HUES64 (cell line): ENCODE measurements at regions not wholly inside any gene's neighbourhood (a gene's known extent, or its start where the extent isn't known, plus 50 kb on each side); places are given as distances from the start of the nearest gene placed in this dataset.
"Not testable (repeated sequence)": the region's sequence is repeated elsewhere in the genome, so short reads cannot be mapped to it uniquely, and the experiment has no call there.

ENCODE experiments used
- H3K27ac ChIP-seq: 2 replicates; pipeline ENCODE4 v1.7.0; 2013; ENCODE audit warnings: low read depth, low read length, inconsistent platforms
- H3K27me3 ChIP-seq: 2 replicates; pipeline ENCODE4 v1.6.1; 2013; ENCODE audit warnings: mild to moderate bottlenecking, low read length; ENCODE audit not compliant: insufficient read depth
- H3K36me3 ChIP-seq: 2 replicates; pipeline ENCODE4 v1.6.1; 2013; ENCODE audit warnings: mild to moderate bottlenecking, low read length; ENCODE audit not compliant: insufficient read depth
- H3K4me1 ChIP-seq: 2 replicates; pipeline ENCODE4 v1.6.1; 2013; ENCODE audit warnings: mild to moderate bottlenecking, low read length, moderate library complexity; ENCODE audit not compliant: insufficient read depth
- H3K4me3 ChIP-seq: 2 replicates; pipeline ENCODE4 v1.5.1; 2013; ENCODE audit warnings: mild to moderate bottlenecking, low read length, moderate library complexity
- H3K9ac ChIP-seq: 2 replicates; pipeline ENCODE4 v1.6.1; 2013; ENCODE audit warnings: mild to moderate bottlenecking, low read depth, low read length
- H3K9me3 ChIP-seq: 2 replicates; pipeline ENCODE4 v1.6.1; 2013; ENCODE audit warnings: low read depth, low read length; ENCODE audit not compliant: insufficient read depth
- WGBS: fragments of 150-250, 120-280 bp; methylation state at CpG from one replicate; pipeline ENCODE4 v1.1.7; 2013; ENCODE audit warnings: missing lambda C conversion rate; 5-methylcytosine and 5-hydroxymethylcytosine counted together

- WGBS: 99% methylated on average over 18 of the region's 37 CpGs
- H3K27me3 ChIP-seq, H3K9ac ChIP-seq, H3K27ac ChIP-seq, H3K36me3 ChIP-seq, H3K9me3 ChIP-seq, H3K4me3 ChIP-seq: not testable (repeated sequence)
- H3K4me1 ChIP-seq: peaks cover 13% of the 10 kb centered on the region; the same call in 1 of the 2 replicates
Measured at GRCh38 chr2:63722284-63722683, 119.4 kb upstream of the UGP2 start.

- Histone ChIP-seq H3K4me1 (peaks cover 13% of the 10 kb centered on the region; the same call in 1 of the 2 replicates), H3K9me3 (peaks cover 3% of the 10 kb centered on the region; the same call in 1 of the 2 replicates), H3K27me3 (no peaks in the 10 kb centered on the region), H3K27ac (no peak overlapping the region), H3K36me3 (no peaks in the 10 kb centered on the region), H3K4me3 (no peak overlapping the region), H3K9ac (no peak overlapping the region)
- WGBS: 83% methylated on average over 1 of the region's 1 CpG
Measured at GRCh38 chr2:63723709-63724108, 118.0 kb upstream of the UGP2 start.

GRCh38 chr2:63725212-63725611 lies 116.5 kb upstream of the UGP2 start:
- not testable (repeated sequence) for H3K27me3 ChIP-seq, H3K36me3 ChIP-seq, H3K9me3 ChIP-seq, H3K4me3 ChIP-seq, H3K9ac ChIP-seq, H3K27ac ChIP-seq
- 95% methylated on average over 1 of the region's 1 CpG for WGBS
- peaks cover 16% of the 10 kb centered on the region; the same call in 1 of the 2 replicates for H3K4me1 ChIP-seq

GRCh38 chr2:63729362-63729761 lies 112.3 kb upstream of the UGP2 start:
- Histone ChIP-seq H3K9ac (no peak overlapping the region), H3K27me3 (no peaks in the 10 kb centered on the region), H3K4me1 (peaks cover 16% of the 10 kb centered on the region; the same call in 1 of the 2 replicates), H3K9me3 (no peaks in the 10 kb centered on the region), H3K4me3 (no peak overlapping the region), H3K27ac (no peak overlapping the region), H3K36me3 (no peaks in the 10 kb centered on the region)
- WGBS: 90% methylated on average over 1 of the region's 1 CpG

- H3K27me3 ChIP-seq: no peaks in the 10 kb centered on the region
- no peaks in the 10 kb centered on the region for H3K36me3 ChIP-seq
- 92% methylated on average over 2 of the region's 2 CpGs for WGBS
- H3K27ac ChIP-seq: no peak overlapping the region
- no peak overlapping the region for H3K4me3 ChIP-seq
- peaks cover 16% of the 10 kb centered on the region; the same call in 1 of the 2 replicates for H3K4me1 ChIP-seq
- H3K9ac ChIP-seq: no peak overlapping the region
- no peaks in the 10 kb centered on the region for H3K9me3 ChIP-seq
Measured at GRCh38 chr2:63729831-63730230, 111.9 kb upstream of the UGP2 start.

- Histone ChIP-seq H3K4me1 (peaks cover 6% of the 10 kb centered on the region; the same call in 1 of the 2 replicates), H3K27ac (no peak overlapping the region), H3K4me3 (no peak overlapping the region), H3K36me3 (no peaks in the 10 kb centered on the region), H3K27me3 (no peaks in the 10 kb centered on the region), H3K9ac (no peak overlapping the region), H3K9me3 (no peaks in the 10 kb centered on the region)
- 89% methylated on average over 1 of the region's 1 CpG for WGBS
Measured at GRCh38 chr2:63734510-63734909, 107.2 kb upstream of the UGP2 start.

- no peaks in the 10 kb centered on the region for H3K4me1 ChIP-seq
- H3K9ac ChIP-seq: no peak overlapping the region
- H3K4me3 ChIP-seq: no peak overlapping the region
- 91% methylated on average over 4 of the region's 4 CpGs for WGBS
- H3K9me3 ChIP-seq: no peaks in the 10 kb centered on the region
- H3K27ac ChIP-seq: no peak overlapping the region
- H3K27me3 ChIP-seq: no peaks in the 10 kb centered on the region
- H3K36me3 ChIP-seq: no peaks in the 10 kb centered on the region
Measured at GRCh38 chr2:63735263-63735662, 106.4 kb upstream of the UGP2 start.

GRCh38 chr2:63735931-63736330 lies 105.8 kb upstream of the UGP2 start:
- Histone ChIP-seq H3K27me3 (no peaks in the 10 kb centered on the region), H3K4me3 (no peak overlapping the region), H3K9ac (no peak overlapping the region), H3K36me3 (no peaks in the 10 kb centered on the region), H3K27ac (no peak overlapping the region), H3K9me3 (no peaks in the 10 kb centered on the region), H3K4me1 (no peaks in the 10 kb centered on the region)
- 100% methylated on average over 1 of the region's 1 CpG for WGBS

GRCh38 chr2:63736354-63736753 lies 105.3 kb upstream of the UGP2 start:
- Histone ChIP-seq H3K4me3 (no peak overlapping the region), H3K4me1 (no peaks in the 10 kb centered on the region), H3K9ac (no peak overlapping the region), H3K9me3 (no peaks in the 10 kb centered on the region), H3K27me3 (no peaks in the 10 kb centered on the region), H3K36me3 (no peaks in the 10 kb centered on the region), H3K27ac (no peak overlapping the region)

- Histone ChIP-seq H3K36me3 (no peaks in the 10 kb centered on the region), H3K27ac (no peak overlapping the region), H3K4me3 (no peak overlapping the region), H3K9ac (no peak overlapping the region), H3K9me3 (no peaks in the 10 kb centered on the region), H3K27me3 (no peaks in the 10 kb centered on the region), H3K4me1 (no peaks in the 10 kb centered on the region)
Measured at GRCh38 chr2:63737081-63737751, 104.5 kb upstream of the UGP2 start.

- no peaks in the 10 kb centered on the region for H3K27me3 ChIP-seq
- no peaks in the 10 kb centered on the region for H3K36me3 ChIP-seq
- 90% methylated on average over 2 of the region's 2 CpGs for WGBS
- H3K4me3 ChIP-seq: no peak overlapping the region
- no peaks in the 10 kb centered on the region for H3K9me3 ChIP-seq
- H3K9ac ChIP-seq: no peak overlapping the region
- no peak overlapping the region for H3K27ac ChIP-seq
- no peaks in the 10 kb centered on the region for H3K4me1 ChIP-seq
Measured at GRCh38 chr2:63738019-63738418, 103.7 kb upstream of the UGP2 start.

- H3K36me3 ChIP-seq, H3K9me3 ChIP-seq, H3K27ac ChIP-seq, H3K27me3 ChIP-seq, H3K4me1 ChIP-seq, H3K9ac ChIP-seq, H3K4me3 ChIP-seq: not testable (repeated sequence)
- 95% methylated on average over 1 of the region's 2 CpGs for WGBS
Measured at GRCh38 chr2:63739180-63739579, 102.5 kb upstream of the UGP2 start.
